Upper lobe of left lung (tissue), 6 donors: ENCODE measurements at regions not wholly inside any gene's neighbourhood (a gene's known extent, or its start where the extent isn't known, plus 50 kb on each side); places are given as distances from the start of the nearest gene placed in this dataset.

Experiments used
- ATAC-seq, 2 donors: fragments of 200-7000 bp; cut with Tn5 transposase; one replicate each; pipeline ENCODE4 v1.9.1; 2022; ENCODE audit warnings: mild to moderate bottlenecking in 2 of 2, moderate library complexity in 2 of 2; ENCODE audit not compliant: low FRiP score in 2 of 2
- DNase-seq, 2 donors: peaks; one replicate each; pipeline ENCODE4 v3.0.0-alpha.2; 2019 to 2020
- H3K27ac ChIP-seq, 4 donors: fragments of 200-600 bp; sonication (generic); one replicate each; pipeline ENCODE4 v1.5.1; 2016 to 2019
- H3K27me3 ChIP-seq, 4 donors: fragments of 200-600 bp; sonication (generic); one replicate each; pipeline ENCODE4 v1.5.1; 2017 to 2019
- H3K36me3 ChIP-seq, 4 donors: fragments of 200-600 bp; sonication (generic); one replicate each; pipeline ENCODE4 v1.5.1; 2016 to 2019
- H3K4me1 ChIP-seq, 4 donors: fragments of 200-600 bp; sonication (generic); one replicate each; pipeline ENCODE4 v1.5.1; 2018 to 2019
- H3K4me3 ChIP-seq, 4 donors: fragments of 200-600 bp; sonication (generic); one replicate each; pipeline ENCODE4 v1.5.1; 2017 to 2019; ENCODE audit warnings: mild to moderate bottlenecking in 2 of 4, moderate library complexity in 1 of 4
- H3K9me3 ChIP-seq, 4 donors: fragments of 200-600 bp; sonication (generic); one replicate each; pipeline ENCODE4 v1.5.1; 2018 to 2019
- CTCF ChIP-seq, 6 experiments: fragments of 450-650 bp in 4 of 6; fragments of 200-600 bp in 2 of 6; sonication (generic) in 2 of 6; IDR thresholded peaks; one replicate each; pipeline ENCODE4 v1.5.1; 2016 to 2019; ENCODE audit warnings: antibody characterized with exemption in 6 of 6
- EP300 ChIP-seq, 4 donors: sonication (generic); formaldehyde crosslinking; IDR thresholded peaks; one replicate each; pipeline ENCODE4 v1.5.1; 2017; ENCODE audit warnings: antibody characterized with exemption in 4 of 4, control low read depth in 2 of 4
- POLR2A ChIP-seq, 4 donors: fragments of 450-650 bp; IDR thresholded peaks; one replicate each; pipeline ENCODE4 v1.5.1; 2016 to 2017; ENCODE audit warnings: antibody characterized with exemption in 4 of 4, mild to moderate bottlenecking in 2 of 4
- POLR2AphosphoS5 ChIP-seq, 2 donors: sonication (generic); formaldehyde crosslinking; IDR thresholded peaks; one replicate each; pipeline ENCODE4 v1.5.1; 2017; ENCODE audit warnings: antibody characterized with exemption in 2 of 2
- WGBS, 2 donors: methylation state at CpG; one replicate each; pipeline ENCODE4 v1.1.5; 2017 to 2018; 5-methylcytosine and 5-hydroxymethylcytosine counted together
- donor health status: DM: no; HTN: no; CAD: no; lungs with moderate emphysema.
- donor health status: DM: no; HTN: yes; CAD: no; lungs with severe emphysema.

- H3K27ac ChIP-seq, result no peak overlapping the region
- no peaks in the 10 kb centered on the region for H3K9me3 ChIP-seq
- H3K4me3 ChIP-seq, result no peak overlapping the region
- ATAC-seq, result no peak
- no peaks in the 10 kb centered on the region for H3K36me3 ChIP-seq
- TF ChIP-seq POLR2AphosphoS5 (IDR thresholded peaks at IDR 0.05), result no peak
- TF ChIP-seq EP300 (IDR thresholded peaks at IDR 0.05), result no peak
- no peak for TF ChIP-seq POLR2A (IDR thresholded peaks at IDR 0.05)
- no peak for TF ChIP-seq CTCF (IDR thresholded peaks at IDR 0.05)
- H3K4me1 ChIP-seq, result no peaks in the 10 kb centered on the region
- no peak for DNase-seq
- no peaks in the 10 kb centered on the region for H3K27me3 ChIP-seq
Measured at GRCh38 chr6:119483908-119484307, 134.3 kb upstream of the MAN1A1 start.

DNA sequence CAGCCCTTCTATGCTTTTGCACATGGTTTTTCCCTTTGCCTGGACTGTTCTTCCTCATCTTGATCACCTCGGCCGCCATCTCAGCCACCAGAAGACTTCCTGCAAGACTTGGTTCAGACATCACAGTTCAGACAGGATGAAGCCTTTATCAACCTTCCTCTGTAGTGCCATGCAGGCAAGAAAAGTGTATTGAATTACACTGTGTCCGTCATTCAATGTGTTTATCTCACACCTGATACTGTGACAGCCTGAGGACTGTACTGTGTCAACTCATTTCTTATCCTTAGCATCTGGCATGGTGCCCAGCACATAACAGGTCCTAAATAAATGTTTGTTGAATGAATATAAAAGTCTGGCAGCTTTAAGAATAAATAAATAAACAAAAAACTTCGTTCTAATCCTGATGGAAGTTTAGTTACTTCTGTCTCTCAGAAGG, 133.3 kb upstream of the MAN1A1 start:
- H3K9me3 ChIP-seq, result no peaks in the 10 kb centered on the region
- H3K27me3 ChIP-seq, result no peaks in the 10 kb centered on the region
- H3K27ac ChIP-seq, result no peak overlapping the region
- TF ChIP-seq POLR2AphosphoS5 (IDR thresholded peaks at IDR 0.05), result no peak
- no peak for TF ChIP-seq EP300 (IDR thresholded peaks at IDR 0.05)
- no peak for TF ChIP-seq POLR2A (IDR thresholded peaks at IDR 0.05)
- no peak for TF ChIP-seq CTCF (IDR thresholded peaks at IDR 0.05)
- no peaks in the 10 kb centered on the region for H3K4me1 ChIP-seq
- ATAC-seq (no peak), DNase-seq (no peak)
- WGBS, 2 donors, result 78 to 83% methylated on average over 4 of the region's 4 CpGs
- no peak overlapping the region for H3K4me3 ChIP-seq
- no peaks in the 10 kb centered on the region for H3K36me3 ChIP-seq

- H3K4me1 ChIP-seq, result no peaks in the 10 kb centered on the region
- no peak for ATAC-seq
- WGBS, 2 donors, result 94 to 100% methylated on average over 1 of the region's 1 CpG
- no peaks in the 10 kb centered on the region for H3K36me3 ChIP-seq
- no peak overlapping the region for H3K4me3 ChIP-seq
- no peak for DNase-seq
- no peaks in the 10 kb centered on the region for H3K9me3 ChIP-seq
- H3K27me3 ChIP-seq, result no peaks in the 10 kb centered on the region
- no peak overlapping the region for H3K27ac ChIP-seq
- TF ChIP-seq POLR2A (IDR thresholded peaks at IDR 0.05), result no peak
- no peak for TF ChIP-seq CTCF (IDR thresholded peaks at IDR 0.05)
- no peak for TF ChIP-seq EP300 (IDR thresholded peaks at IDR 0.05)
- no peak for TF ChIP-seq POLR2AphosphoS5 (IDR thresholded peaks at IDR 0.05)
Measured at GRCh38 chr6:119481976-119482375, 132.4 kb upstream of the MAN1A1 start.

DNA sequence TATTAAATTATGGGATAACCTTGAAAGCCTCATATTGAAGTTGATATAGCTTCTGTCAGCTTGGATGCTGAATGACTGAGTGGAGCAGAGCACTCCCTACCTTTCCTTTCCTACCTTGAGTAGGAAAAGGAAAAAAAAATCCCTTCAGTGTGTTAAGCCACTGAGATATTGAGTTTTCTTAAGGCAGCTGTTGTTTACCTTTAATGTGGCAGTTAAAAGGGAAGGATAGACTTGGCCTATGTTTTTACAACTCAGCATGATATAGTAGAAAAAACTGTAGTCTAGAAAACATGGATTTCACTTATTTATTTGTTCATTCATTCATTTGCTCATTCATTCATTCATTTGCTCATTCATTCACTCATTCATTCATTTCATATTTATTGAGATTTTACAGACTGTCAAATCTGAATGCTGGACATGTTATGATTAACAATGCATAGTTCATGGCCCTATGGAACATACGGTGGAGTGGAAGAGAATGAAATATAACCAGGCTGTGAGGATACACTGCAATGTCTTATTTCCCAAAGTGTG, 131.5 kb upstream of the MAN1A1 start:
- ATAC-seq (no peak), DNase-seq (no peak)
- Histone ChIP-seq H3K36me3 (no peaks in the 10 kb centered on the region), H3K27ac (no peak overlapping the region), H3K4me1 (no peaks in the 10 kb centered on the region), H3K9me3 (no peaks in the 10 kb centered on the region), H3K4me3 (no peak overlapping the region), H3K27me3 (no peaks in the 10 kb centered on the region)
- WGBS, 2 donors, result 96 to 100% methylated on average over 1 of the region's 1 CpG
- TF ChIP-seq CTCF (IDR thresholded peaks at IDR 0.05), result no peak
- TF ChIP-seq EP300 (IDR thresholded peaks at IDR 0.05), result no peak
- TF ChIP-seq POLR2AphosphoS5 (IDR thresholded peaks at IDR 0.05), result no peak
- no peak for TF ChIP-seq POLR2A (IDR thresholded peaks at IDR 0.05)

DNA sequence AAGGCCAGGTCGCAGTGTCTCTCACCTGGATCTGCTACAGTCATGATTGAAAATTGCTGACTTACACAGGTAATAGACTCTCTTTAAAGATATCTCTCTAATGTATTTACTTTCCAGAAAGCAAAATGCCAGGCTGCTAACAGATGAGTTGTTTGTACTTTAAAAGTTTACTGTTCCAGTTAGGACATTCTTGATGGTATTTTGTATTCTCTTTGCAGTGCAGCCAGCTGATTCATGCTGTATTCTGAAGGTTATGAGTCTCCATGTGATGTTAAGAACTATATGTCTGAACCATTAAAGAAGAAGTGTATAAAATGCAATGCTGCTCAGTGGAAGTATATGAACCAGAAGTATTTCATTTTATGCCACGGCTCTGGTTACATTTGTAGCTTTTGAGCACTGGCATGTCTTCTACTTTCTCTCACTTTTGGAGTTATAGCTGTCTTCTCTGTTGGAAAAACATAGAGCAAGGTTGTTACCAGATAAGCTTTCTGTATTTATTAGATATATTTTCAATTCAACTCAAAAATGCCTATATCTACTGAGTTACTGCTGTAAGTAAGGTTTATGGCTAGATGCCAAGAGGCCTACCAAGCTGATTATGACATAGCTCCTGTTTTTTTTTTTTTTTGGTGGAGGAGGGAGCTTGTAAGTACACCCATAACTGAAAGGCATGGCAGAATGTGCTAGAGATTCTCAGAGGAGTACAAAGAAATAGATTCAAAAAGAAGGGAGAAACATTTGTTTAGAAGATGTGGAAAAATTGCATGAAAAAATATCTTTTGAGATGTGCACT, 130.5 kb upstream of the MAN1A1 start:
- Histone ChIP-seq H3K36me3 (no peaks in the 10 kb centered on the region), H3K9me3 (no peaks in the 10 kb centered on the region), H3K4me1 (no peaks in the 10 kb centered on the region), H3K27me3 (no peaks in the 10 kb centered on the region), H3K27ac (no peak overlapping the region), H3K4me3 (no peak overlapping the region)
- TF ChIP-seq POLR2AphosphoS5 (IDR thresholded peaks at IDR 0.05) (no peak), EP300 (IDR thresholded peaks at IDR 0.05) (no peak), POLR2A (IDR thresholded peaks at IDR 0.05) (no peak), CTCF (IDR thresholded peaks at IDR 0.05) (no peak)
- 89 to 91% methylated on average over 2 of the region's 2 CpGs for WGBS, 2 donors
- DNase-seq (no peak), ATAC-seq (no peak)
